ENCODE measurements at regions not wholly inside any gene's neighbourhood (a gene's known extent, or its start where the extent isn't known, plus 50 kb on each side); places are given as distances from the start of the nearest gene placed in this dataset.

DNA sequence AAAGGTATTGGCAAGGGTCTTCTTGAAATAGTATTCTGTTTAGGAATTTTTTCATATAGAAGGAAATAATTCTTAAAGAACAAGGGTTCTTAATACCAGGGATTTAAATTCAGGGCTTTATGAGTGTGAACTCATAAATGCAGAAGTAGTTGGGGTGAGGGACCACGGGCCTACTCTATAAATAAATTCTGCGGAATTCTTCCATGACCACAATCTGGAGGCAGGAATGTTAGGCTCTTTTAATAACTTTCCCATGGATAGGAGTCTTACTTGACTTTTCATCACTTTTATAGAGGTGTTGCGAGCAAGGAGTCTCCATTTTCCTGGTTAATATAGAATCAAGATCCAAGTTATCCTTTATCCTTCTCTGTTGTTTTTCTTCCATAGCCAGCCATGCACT, 76.7 kb upstream of the SLC4A4 start:
- Histone ChIP-seq H3K27ac (no peak overlapping the region), H3K4me3 (no peak overlapping the region), H3K36me3 (no peaks in the 10 kb centered on the region), H3K9me3 (no peaks in the 10 kb centered on the region), H3K4me1 (peaks cover 37% of the 10 kb centered on the region), H3K27me3 (no peaks in the 10 kb centered on the region)
- no peak for ATAC-seq
- intact Hi-C loops (cut with DNase I) = no loop called here
- DNase-seq = no peak
- no peak for TF ChIP-seq CTCF (IDR thresholded peaks at IDR 0.05)

DNA sequence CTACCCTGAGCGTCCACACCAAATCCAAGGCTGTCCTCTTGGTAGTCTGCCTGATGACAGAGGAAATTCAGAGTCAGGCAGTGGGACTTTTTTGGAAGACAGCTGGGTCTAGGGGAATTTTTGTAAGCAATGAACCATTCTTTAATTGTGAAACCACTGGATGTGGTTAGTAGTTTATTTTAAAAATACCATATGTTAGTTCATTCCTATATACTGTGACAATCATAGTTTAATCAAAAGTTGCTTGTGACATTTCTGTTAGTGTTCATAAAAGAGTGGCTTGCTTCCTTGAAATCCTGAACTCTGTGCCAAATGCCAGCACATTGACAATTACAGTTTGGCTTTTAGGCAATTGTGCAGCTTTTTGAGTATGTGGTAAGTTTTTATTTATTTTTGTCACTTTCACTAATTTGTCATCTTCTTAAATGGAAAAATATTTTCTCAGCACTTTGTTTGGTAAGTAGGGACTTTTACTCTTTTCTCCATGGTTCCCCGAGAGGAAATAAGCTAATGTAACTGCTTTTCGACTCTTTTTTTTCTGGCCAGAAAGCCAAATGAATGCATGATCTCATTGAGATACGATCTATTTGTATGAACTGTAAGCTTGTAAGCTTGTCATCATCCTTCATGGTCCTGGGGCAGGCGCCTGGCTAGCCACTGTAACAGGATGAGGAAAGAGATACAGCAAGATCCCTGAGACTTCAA, 72.6 kb upstream of the SLC4A4 start:
- intact Hi-C loops (cut with DNase I) = no loop called here
- H3K4me3 ChIP-seq = no peak overlapping the region
- no peaks in the 10 kb centered on the region for H3K36me3 ChIP-seq
- H3K27me3 ChIP-seq = no peaks in the 10 kb centered on the region
- no peak for TF ChIP-seq CTCF (IDR thresholded peaks at IDR 0.05)
- H3K9me3 ChIP-seq = no peaks in the 10 kb centered on the region
- peaks cover 16% of the 10 kb centered on the region for H3K4me1 ChIP-seq
- ATAC-seq (peak; percentile 46), DNase-seq (no peak)
- H3K27ac ChIP-seq = no peak overlapping the region

- Histone ChIP-seq H3K4me3 (no peak overlapping the region), H3K36me3 (no peaks in the 10 kb centered on the region), H3K27me3 (no peaks in the 10 kb centered on the region), H3K27ac (no peak overlapping the region), H3K4me1 (peaks cover 8% of the 10 kb centered on the region), H3K9me3 (no peaks in the 10 kb centered on the region)
- DNase-seq (no peak), ATAC-seq (no peak)
- no peak for TF ChIP-seq CTCF (IDR thresholded peaks at IDR 0.05)
- intact Hi-C loops (cut with DNase I) = no loop called here
Measured at GRCh38 chr4:71267244-71267643, 71.6 kb upstream of the SLC4A4 start.

DNA sequence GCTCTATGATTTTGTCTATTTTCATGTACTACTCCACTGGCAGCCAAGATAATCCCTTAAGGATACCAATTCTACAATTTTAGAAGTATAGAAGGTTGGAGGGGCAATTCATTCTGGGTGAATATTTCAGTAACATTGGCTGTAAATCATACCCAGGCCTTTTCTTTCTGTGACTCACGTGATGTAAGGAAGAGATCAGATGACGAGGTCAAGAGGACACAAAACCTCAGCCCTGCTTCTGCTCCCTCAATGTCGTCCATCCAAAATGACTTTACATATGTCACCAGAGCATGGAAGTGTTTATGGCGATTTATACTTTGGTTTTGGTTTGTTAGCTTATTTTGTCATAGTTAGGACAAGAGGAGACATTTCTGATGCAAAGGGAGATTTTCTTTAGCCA, 70.7 kb upstream of the SLC4A4 start:
- H3K9me3 ChIP-seq = no peaks in the 10 kb centered on the region
- no peak overlapping the region for H3K4me3 ChIP-seq
- H3K4me1 ChIP-seq = peaks cover 8% of the 10 kb centered on the region
- H3K27ac ChIP-seq = no peak overlapping the region
- H3K36me3 ChIP-seq = no peaks in the 10 kb centered on the region
- intact Hi-C loops (cut with DNase I) = no loop called here
- no peak for DNase-seq
- no peak for ATAC-seq
- TF ChIP-seq CTCF (IDR thresholded peaks at IDR 0.05) = no peak
- H3K27me3 ChIP-seq = no peaks in the 10 kb centered on the region

GRCh38 chr4:71269233-71269632, 69.6 kb upstream of the SLC4A4 start:
- Histone ChIP-seq H3K36me3 (no peaks in the 10 kb centered on the region), H3K4me3 (no peak overlapping the region), H3K27me3 (no peaks in the 10 kb centered on the region), H3K4me1 (peaks cover 8% of the 10 kb centered on the region), H3K27ac (no peak overlapping the region), H3K9me3 (no peaks in the 10 kb centered on the region)
- ATAC-seq = no peak
- no peak for DNase-seq
- intact Hi-C loops (cut with DNase I) = no loop called here
- no peak for TF ChIP-seq CTCF (IDR thresholded peaks at IDR 0.05)

GRCh38 chr4:71270901-71271300, 67.9 kb upstream of the SLC4A4 start:
- no peaks in the 10 kb centered on the region for H3K27me3 ChIP-seq
- no peak overlapping the region for H3K4me3 ChIP-seq
- peak; percentile 35 for TF ChIP-seq CTCF (IDR thresholded peaks at IDR 0.05)
- H3K36me3 ChIP-seq = no peaks in the 10 kb centered on the region
- ATAC-seq = peak; percentile 53
- intact Hi-C loops (cut with DNase I) = no loop called here
- peaks cover 16% of the 10 kb centered on the region for H3K4me1 ChIP-seq
- no peak overlapping the region for H3K27ac ChIP-seq
- DNase-seq = no peak
- H3K9me3 ChIP-seq = no peaks in the 10 kb centered on the region

Data from upper lobe of right lung (tissue), 1 donor.